ENCODE measurements at regions not wholly inside any gene's neighbourhood (a gene's known extent, or its start where the extent isn't known, plus 50 kb on each side); places are given as distances from the start of the nearest gene placed in this dataset.

- H4K8ac ChIP-seq (ENCODE audit: extremely low read depth, insufficient read depth, low read length), result no peak overlapping the region
- ChIA-PET POLR2A (ENCODE audit: partially characterized antibody) (no interaction called here), CTCF (ENCODE audit: partially characterized antibody) (interaction anchor here (0.6 to 1.7 kb wide), 3 partner anchors 35 to 78 kb away, joined by 3 to 5 read pairs (median 3); no protein-coding TSS in a partner anchor)
- DNase-seq (ENCODE audit: low read depth in 1 of 2, low spot score in 2 of 2), result no peak
- no peaks in the 10 kb centered on the region for H3K9me3 ChIP-seq (ENCODE audit: insufficient read depth in 2 of 2, low read depth in 1 of 2, low read length in 1 of 2)
- no peak overlapping the region for H3K4ac ChIP-seq (replicated peaks; ENCODE audit: insufficient read length, low read depth, low read length)
- H2BK120ac ChIP-seq (replicated peaks; ENCODE audit: low read depth, low read length), result no peak overlapping the region
- no peak overlapping the region for H3K27ac ChIP-seq (ENCODE audit: low read depth, low read length)
- no peak overlapping the region for H3K23ac ChIP-seq (ENCODE audit: insufficient read length)
- no peak overlapping the region for H2BK5ac ChIP-seq (ENCODE audit: low read depth, low read length)
- no peak overlapping the region for H3K4me2 ChIP-seq (ENCODE audit: insufficient read depth in 1 of 2, low read depth in 2 of 2, low read length in 2 of 2)
- peaks cover 0 to 3% (median 0%) of the 10 kb centered on the region in 4 experiments; a peak in 1 of 7 replicates for H3K4me1 ChIP-seq (replicated peaks in 1 of 4; ENCODE audit: control insufficient read depth in 3 of 4, insufficient read depth in 4 of 4, low read length in 3 of 4)
- no peak overlapping the region for H3K18ac ChIP-seq (ENCODE audit: extremely low read depth, low read length)
- no peak overlapping the region for H4K91ac ChIP-seq (replicated peaks; ENCODE audit: insufficient read length, low read length)
- no peak overlapping the region for H3K14ac ChIP-seq (ENCODE audit: insufficient read length)
- H4K20me1 ChIP-seq (replicated peaks in 1 of 2; ENCODE audit: control insufficient read depth in 1 of 2, insufficient read depth in 2 of 2, low read length in 2 of 2), result no peaks in the 10 kb centered on the region
- no peak overlapping the region for H2AFZ ChIP-seq (ENCODE audit: low read length)
- 98% methylated on average over 4 of the region's 4 CpGs; no CpG with 5 or more reads in 1 of the 2 experiments for WGBS, 2 experiments (ENCODE audit: extremely low coverage in 1 of 2, insufficient coverage in 1 of 2, insufficient read length in 1 of 2, insufficient replicate concordance in 2 of 2, low coverage in 1 of 2, low lambda C conversion rate in 2 of 2, missing lambda C conversion rate in 1 of 2)
- no peaks in the 10 kb centered on the region for H3K79me1 ChIP-seq (ENCODE audit: low read depth, low read length)
- H4K5ac ChIP-seq (ENCODE audit: insufficient read length, low read depth, low read length), result no peak overlapping the region
- no peak overlapping the region for H3K56ac ChIP-seq (replicated peaks; ENCODE audit: insufficient read length, low read depth, low read length)
- no peak for FAIRE-seq
- H3K4me3 ChIP-seq (ENCODE audit: extremely low read depth in 1 of 4, insufficient read depth in 2 of 4, low read depth in 3 of 4, low read length in 4 of 4), result no peak overlapping the region
- no peak overlapping the region for H2AK5ac ChIP-seq (ENCODE audit: low read depth, low read length)
- H2BK15ac ChIP-seq (ENCODE audit: low read length), result no peak overlapping the region
- no peak overlapping the region for H2BK12ac ChIP-seq (ENCODE audit: low read depth, low read length)
- no peaks in the 10 kb centered on the region for H3K36me3 ChIP-seq (ENCODE audit: control insufficient read depth in 2 of 4, insufficient read depth in 4 of 4, low read length in 3 of 4)
- no peak overlapping the region for H3K9ac ChIP-seq (replicated peaks in 1 of 4; ENCODE audit: extremely low read depth in 1 of 4, low read depth in 3 of 4, low read length in 3 of 4)
- H3K27me3 ChIP-seq (replicated peaks in 1 of 4; ENCODE audit: control insufficient read depth in 3 of 4, extremely low read depth in 1 of 4, insufficient read depth in 3 of 4, low read length in 3 of 4), result no peaks in the 10 kb centered on the region
- no peaks in the 10 kb centered on the region for H3K23me2 ChIP-seq (ENCODE audit: low read depth, low read length)
- H3K79me2 ChIP-seq (ENCODE audit: control insufficient read depth in 1 of 2, insufficient read depth in 2 of 2, low read length in 2 of 2), result no peaks in the 10 kb centered on the region
- no peak overlapping the region for H2BK20ac ChIP-seq (ENCODE audit: low read length)
- no peak for TF ChIP-seq PHF8 (conservative IDR thresholded peaks at IDR 0.05; ENCODE audit: low read depth, low read length)
- TF ChIP-seq SIN3A (conservative IDR thresholded peaks at IDR 0.05 in 1 of 2, IDR thresholded peaks at IDR 0.05 in 1 of 2; ENCODE audit: low read depth in 1 of 2, low read length in 2 of 2), result no peak
- TF ChIP-seq CTBP2 (IDR thresholded peaks at IDR 0.05; ENCODE audit: borderline replicate concordance, insufficient read depth, insufficient read length, low read length), result no peak
- no peak for TF ChIP-seq SP1 (IDR thresholded peaks at IDR 0.05; ENCODE audit: low read depth, low read length)
- TF ChIP-seq CHD2 (IDR thresholded peaks at IDR 0.05; ENCODE audit: low read length), result no peak
- no peak for TF ChIP-seq CBX5 (IDR thresholded peaks at IDR 0.05; ENCODE audit: low read depth, low read length)
- no peak for TF ChIP-seq ATF3 (IDR thresholded peaks at IDR 0.05; ENCODE audit: insufficient read depth, low read depth, low read length)
These were observed 381.7 kb upstream of the ZNF507 start for GRCh38 chr19:31963746-31964145.
